ENCODE measurements at regions not wholly inside any gene's neighbourhood (a gene's known extent, or its start where the extent isn't known, plus 50 kb on each side); places are given as distances from the start of the nearest gene placed in this dataset.

- Histone ChIP-seq H3K27me3 (ENCODE audit: control insufficient read depth, extremely low read depth, insufficient read depth, low read length) (no peaks in the 10 kb centered on the region), H3K9me3 (ENCODE audit: control insufficient read depth, low read depth, low read length) (no peaks in the 10 kb centered on the region), H3K36me3 (ENCODE audit: control insufficient read depth in 2 of 2, extremely low read depth in 1 of 2, insufficient read depth in 2 of 2, low read length in 2 of 2) (no peaks in the 10 kb centered on the region), H3K27ac (ENCODE audit: control insufficient read depth, insufficient read depth, low read length) (no peak overlapping the region), H3K4me3 (ENCODE audit: control insufficient read depth in 2 of 3, extremely low read depth in 1 of 3, insufficient read depth in 2 of 3, low read depth in 1 of 3, low read length in 3 of 3) (no peak overlapping the region), H2AFZ (ENCODE audit: control insufficient read depth, low read length) (no peak overlapping the region), H3K9me1 (ENCODE audit: control insufficient read depth, extremely low read depth, insufficient read depth, low read length) (no peaks in the 10 kb centered on the region), H3K4me1 (ENCODE audit: control insufficient read depth, extremely low read depth, insufficient read depth, low read length) (no peaks in the 10 kb centered on the region), H4K20me1 (ENCODE audit: control insufficient read depth, extremely low read depth, insufficient read depth, low read length) (no peaks in the 10 kb centered on the region), H3K79me2 (ENCODE audit: control insufficient read depth, insufficient read depth, low read length) (no peaks in the 10 kb centered on the region), H3K9ac (ENCODE audit: control insufficient read depth, extremely low read depth, insufficient read depth, low read length) (no peak overlapping the region), H3K4me2 (ENCODE audit: control insufficient read depth, extremely low read depth, insufficient read depth, low read depth, low read length) (no peak overlapping the region)
- FAIRE-seq (no peak), DNase-seq (ENCODE audit: low read depth, low spot score) (no peak)
- dilution Hi-C loops (cut with MboI; ENCODE audit: extremely low pct_ligation_motif_present, low sequenced_read_pairs) = no loop called here
- TF ChIP-seq EZH2 (IDR thresholded peaks at IDR 0.05; ENCODE audit: low read length) = no peak
These were observed 167.5 kb upstream of the PCDH10 start for GRCh38 chr4:132981611-132982010.

GRCh38 chr4:132982151-132982550 lies 166.9 kb upstream of the PCDH10 start:
- FAIRE-seq = no peak

More at GRCh38 chr4:132982151-132982550, 166.9 kb upstream of the PCDH10 start:
- dilution Hi-C loops (cut with MboI; ENCODE audit: extremely low pct_ligation_motif_present, low sequenced_read_pairs) = no loop called here
- no peak overlapping the region for H2AFZ ChIP-seq (ENCODE audit: control insufficient read depth, low read length)
- no peak for DNase-seq (ENCODE audit: low read depth, low spot score)
- no peaks in the 10 kb centered on the region for H3K9me3 ChIP-seq (ENCODE audit: control insufficient read depth, low read depth, low read length)
- H3K9ac ChIP-seq (ENCODE audit: control insufficient read depth, extremely low read depth, insufficient read depth, low read length) = no peak overlapping the region
- no peaks in the 10 kb centered on the region for H3K79me2 ChIP-seq (ENCODE audit: control insufficient read depth, insufficient read depth, low read length)
- no peaks in the 10 kb centered on the region for H4K20me1 ChIP-seq (ENCODE audit: control insufficient read depth, extremely low read depth, insufficient read depth, low read length)
- no peak overlapping the region for H3K27ac ChIP-seq (ENCODE audit: control insufficient read depth, insufficient read depth, low read length)
- no peaks in the 10 kb centered on the region for H3K36me3 ChIP-seq (ENCODE audit: control insufficient read depth in 2 of 2, extremely low read depth in 1 of 2, insufficient read depth in 2 of 2, low read length in 2 of 2)
- no peak overlapping the region for H3K4me3 ChIP-seq (ENCODE audit: control insufficient read depth in 2 of 3, extremely low read depth in 1 of 3, insufficient read depth in 2 of 3, low read depth in 1 of 3, low read length in 3 of 3)
- TF ChIP-seq CTCF (optimal IDR thresholded peaks at IDR 0.05 in 1 of 3, IDR thresholded peaks at IDR 0.05 in 1 of 3, conservative IDR thresholded peaks at IDR 0.05 in 1 of 3; ENCODE audit: extremely low read depth in 1 of 3, insufficient read depth in 2 of 3, low read length in 3 of 3) (no peak), EZH2 (IDR thresholded peaks at IDR 0.05; ENCODE audit: low read length) (no peak)
- H3K4me1 ChIP-seq (ENCODE audit: control insufficient read depth, extremely low read depth, insufficient read depth, low read length) = no peaks in the 10 kb centered on the region
- no peaks in the 10 kb centered on the region for H3K9me1 ChIP-seq (ENCODE audit: control insufficient read depth, extremely low read depth, insufficient read depth, low read length)
- no peak overlapping the region for H3K4me2 ChIP-seq (ENCODE audit: control insufficient read depth, extremely low read depth, insufficient read depth, low read depth, low read length)
- no peaks in the 10 kb centered on the region for H3K27me3 ChIP-seq (ENCODE audit: control insufficient read depth, extremely low read depth, insufficient read depth, low read length)
